Neural progenitor cell (in vitro differentiated cells): ENCODE measurements at regions not wholly inside any gene's neighbourhood (a gene's known extent, or its start where the extent isn't known, plus 50 kb on each side); places are given as distances from the start of the nearest gene placed in this dataset.
A peak's percentile ranks its signal among the peaks of the same experiment; 100 is the strongest.
"Not testable (repeated sequence)": the region's sequence is repeated elsewhere in the genome, so short reads cannot be mapped to it uniquely, and the experiment has no call there.

Experiments used
- DNase-seq: peaks from one replicate; pipeline ENCODE4 v3.0.0-alpha.2; 2016; ENCODE audit warnings: low spot score
- H2AFZ ChIP-seq: fragments of 200-600 bp; sonication (generic); replicated peaks from 2 replicates; pipeline ENCODE4 v1.6.1; 2016; ENCODE audit warnings: antibody characterized with exemption
- H3F3A ChIP-seq: fragments of 200-600 bp; sonication (generic); 2 replicates; pipeline ENCODE4 v1.6.1; 2016; ENCODE audit warnings: antibody characterized with exemption, low read depth
- H3K27ac ChIP-seq: fragments of 200-600 bp; sonication (generic); 2 replicates; pipeline ENCODE4 v1.5.1; 2016; ENCODE audit warnings: mild to moderate bottlenecking
- H3K27me3 ChIP-seq: fragments of 200-600 bp; sonication (generic); 2 replicates; pipeline ENCODE4 v1.6.1; 2016; ENCODE audit warnings: mild to moderate bottlenecking, moderate library complexity
- H3K36me3 ChIP-seq: fragments of 200-600 bp; sonication (generic); 2 replicates; pipeline ENCODE4 v1.5.1; 2016
- H3K4me1 ChIP-seq: fragments of 200-600 bp; sonication (generic); 2 replicates; pipeline ENCODE4 v1.6.1; 2016; ENCODE audit warnings: mixed run types
- H3K4me2 ChIP-seq: fragments of 200-600 bp; sonication (generic); 2 replicates; pipeline ENCODE4 v1.6.1; 2016
- H3K4me3 ChIP-seq: fragments of 200-600 bp; sonication (generic); 2 replicates; pipeline ENCODE4 v1.5.1; 2016
- H3K79me2 ChIP-seq: fragments of 200-600 bp; sonication (generic); 2 replicates; pipeline ENCODE4 v1.6.1; 2016; ENCODE audit warnings: low read depth
- H3K9ac ChIP-seq: fragments of 200-600 bp; sonication (generic); 2 replicates; pipeline ENCODE4 v1.6.1; 2016
- H3K9me3 ChIP-seq: fragments of 200-600 bp; sonication (generic); 2 replicates; pipeline ENCODE4 v1.5.1; 2016; ENCODE audit warnings: low read depth
- H4K20me1 ChIP-seq: fragments of 200-600 bp; sonication (generic); 2 replicates; pipeline ENCODE4 v1.6.1; 2016; ENCODE audit warnings: low read depth
- H3K27ac Mint-ChIP-seq: 3 replicates; pipeline ENCODE4 v1.8.0; 2021; ENCODE audit warnings: mixed read lengths
- H3K27me3 Mint-ChIP-seq: 2 replicates; pipeline ENCODE4 v1.8.0; 2022; ENCODE audit warnings: low read depth, mild to moderate bottlenecking, inconsistent platforms, moderate library complexity, mixed read lengths; ENCODE audit not compliant: insufficient read depth
- H3K36me3 Mint-ChIP-seq: 3 replicates; pipeline ENCODE4 v1.8.0; 2021; ENCODE audit warnings: mixed read lengths
- H3K4me1 Mint-ChIP-seq: 3 replicates; pipeline ENCODE4 v1.8.0; 2021; ENCODE audit warnings: mixed read lengths
- H3K4me3 Mint-ChIP-seq: 3 replicates; pipeline ENCODE4 v1.8.0; 2021; ENCODE audit warnings: mild to moderate bottlenecking, moderate library complexity, mixed read lengths
- H3K9me3 Mint-ChIP-seq: 3 replicates; pipeline ENCODE4 v1.8.0; 2020; ENCODE audit warnings: mixed read lengths
- CTCF ChIP-seq: fragments of 200-600 bp; sonication (generic); IDR thresholded peaks from 2 replicates; pipeline ENCODE4 v1.5.1; 2017; ENCODE audit warnings: antibody characterized with exemption, mild to moderate bottlenecking
- EZH2 ChIP-seq: fragments of 200-600 bp; sonication (generic); IDR thresholded peaks from 2 replicates; pipeline ENCODE4 v1.6.1; 2017; ENCODE audit warnings: antibody characterized with exemption, mild to moderate bottlenecking, moderate library complexity
- EZH2phosphoT487 ChIP-seq: fragments of 200-600 bp; sonication (generic); IDR thresholded peaks from 2 replicates; pipeline ENCODE4 v1.6.1; 2017; ENCODE audit warnings: antibody characterized with exemption

- no peaks in the 10 kb centered on the region for H3K9me3 ChIP-seq
- H3K27me3 ChIP-seq: no peaks in the 10 kb centered on the region
- peaks cover 13% of the 10 kb centered on the region for H3K4me1 ChIP-seq
- peak overlapping the region; percentile 0 for H3K4me2 ChIP-seq
- H2AFZ ChIP-seq: peak overlapping the region; percentile 7
- Mint-ChIP-seq H3K4me1 (peaks cover 20% of the 10 kb centered on the region), H3K27me3 (peaks cover 5% of the 10 kb centered on the region), H3K27ac (peak overlapping the region; percentile 83), H3K4me3 (no peak overlapping the region), H3K36me3 (peaks cover 2% of the 10 kb centered on the region), H3K9me3 (peaks cover 2% of the 10 kb centered on the region)
- TF ChIP-seq EZH2phosphoT487: no peak
- H3K36me3 ChIP-seq: no peaks in the 10 kb centered on the region
- H3F3A ChIP-seq: no peaks in the 10 kb centered on the region
- no peak overlapping the region for H3K27ac ChIP-seq
- H4K20me1 ChIP-seq: no peaks in the 10 kb centered on the region
- H3K4me3 ChIP-seq: no peak overlapping the region
- no peaks in the 10 kb centered on the region for H3K79me2 ChIP-seq
- DNase-seq: peak; percentile 50
- no peak overlapping the region for H3K9ac ChIP-seq
Measured at GRCh38 chr16:65698791-65699321, 577.0 kb upstream of the CDH11 start.

- peaks cover 13% of the 10 kb centered on the region for H3K4me1 ChIP-seq
- H4K20me1 ChIP-seq: no peaks in the 10 kb centered on the region
- no peaks in the 10 kb centered on the region for H3K27me3 ChIP-seq
- H2AFZ ChIP-seq: no peak overlapping the region
- TF ChIP-seq CTCF (no peak), EZH2phosphoT487 (no peak), EZH2 (no peak)
- no peak overlapping the region for H3K27ac ChIP-seq
- Mint-ChIP-seq H3K4me3 (no peak overlapping the region), H3K27me3 (peaks cover 5% of the 10 kb centered on the region), H3K27ac (no peak overlapping the region), H3K4me1 (peaks cover 20% of the 10 kb centered on the region), H3K9me3 (peaks cover 2% of the 10 kb centered on the region), H3K36me3 (peaks cover 2% of the 10 kb centered on the region)
- no peaks in the 10 kb centered on the region for H3K9me3 ChIP-seq
- no peaks in the 10 kb centered on the region for H3F3A ChIP-seq
- no peaks in the 10 kb centered on the region for H3K36me3 ChIP-seq
- H3K4me3 ChIP-seq: no peak overlapping the region
- no peak overlapping the region for H3K4me2 ChIP-seq
- no peaks in the 10 kb centered on the region for H3K79me2 ChIP-seq
- DNase-seq: no peak
- no peak overlapping the region for H3K9ac ChIP-seq
Measured at GRCh38 chr16:65697521-65697920, 575.7 kb upstream of the CDH11 start.

GRCh38 chr16:65697065-65697464 is 575.2 kb upstream of the CDH11 start:
- Mint-ChIP-seq H3K9me3 (peaks cover 2% of the 10 kb centered on the region), H3K36me3 (peaks cover 2% of the 10 kb centered on the region), H3K4me3 (no peak overlapping the region), H3K4me1 (peaks cover 20% of the 10 kb centered on the region), H3K27me3 (peaks cover 5% of the 10 kb centered on the region), H3K27ac (no peak overlapping the region)
- Histone ChIP-seq H3K4me1 (peaks cover 13% of the 10 kb centered on the region), H3K27ac (no peak overlapping the region), H3K9ac (no peak overlapping the region), H3K9me3 (no peaks in the 10 kb centered on the region), H3K27me3 (no peaks in the 10 kb centered on the region), H3K4me2 (no peak overlapping the region), H2AFZ (no peak overlapping the region), H3K4me3 (no peak overlapping the region), H3K79me2 (no peaks in the 10 kb centered on the region), H3F3A (no peaks in the 10 kb centered on the region), H3K36me3 (no peaks in the 10 kb centered on the region), H4K20me1 (no peaks in the 10 kb centered on the region)
- peak; percentile 9 for DNase-seq
- TF ChIP-seq EZH2 (no peak), EZH2phosphoT487 (no peak), CTCF (peak; percentile 10)

GRCh38 chr16:65691846-65692245 is 570.0 kb upstream of the CDH11 start:
- H3K27me3 Mint-ChIP-seq, H3K27ac ChIP-seq, H4K20me1 ChIP-seq, H3K27ac Mint-ChIP-seq, H3K27me3 ChIP-seq, DNase-seq, H3K4me1 Mint-ChIP-seq, H3K79me2 ChIP-seq, H3K36me3 Mint-ChIP-seq, H3K9me3 ChIP-seq, H2AFZ ChIP-seq, H3K36me3 ChIP-seq, H3K4me2 ChIP-seq, H3K4me1 ChIP-seq, H3K4me3 Mint-ChIP-seq, H3K4me3 ChIP-seq, H3K9ac ChIP-seq, H3F3A ChIP-seq: not testable (repeated sequence)
- H3K9me3 Mint-ChIP-seq: peaks cover 17% of the 10 kb centered on the region
